Astrocyte (in vitro differentiated cells and primary cell): ENCODE measurements at regions not wholly inside any gene's neighbourhood (a gene's known extent, or its start where the extent isn't known, plus 50 kb on each side); places are given as distances from the start of the nearest gene placed in this dataset.

Experiments
- DNase-seq: peaks from one replicate; pipeline ENCODE4 v3.0.0-alpha.2; 2010; ENCODE audit warnings: low read depth
- FAIRE-seq: peaks from 2 replicates; lab custom pipeline; 2011; peaks lifted over from hg19 to GRCh38; lab: Jason Lieb, UNC
- H2AFZ ChIP-seq: 2 replicates; pipeline ENCODE4 v1.6.0; 2012; ENCODE audit warnings: low read depth, low read length, inconsistent platforms
- H3K27ac ChIP-seq: 2 replicates; pipeline ENCODE4 v1.5.1; 2011; ENCODE audit warnings: low read depth, low read length, inconsistent platforms
- H3K27me3 ChIP-seq: 2 replicates; pipeline ENCODE4 v1.6.0; 2011; ENCODE audit warnings: low read length, inconsistent platforms; ENCODE audit not compliant: insufficient read depth
- H3K36me3 ChIP-seq: 2 replicates; pipeline ENCODE4 v1.5.1; 2011; ENCODE audit warnings: low read length, inconsistent platforms; ENCODE audit not compliant: insufficient read depth
- H3K4me1 ChIP-seq: 2 replicates; pipeline ENCODE4 v1.5.1; 2011; ENCODE audit warnings: low read length, inconsistent platforms; ENCODE audit not compliant: insufficient read depth
- H3K4me2 ChIP-seq: 2 replicates; pipeline ENCODE4 v1.6.0; 2012; ENCODE audit warnings: low read length, inconsistent platforms
- H3K4me3 ChIP-seq: 2 replicates; pipeline ENCODE4 v1.5.1; 2011; ENCODE audit warnings: low read depth, mild to moderate bottlenecking, low read length, inconsistent platforms; ENCODE audit not compliant: insufficient read depth
- H3K79me2 ChIP-seq: 2 replicates; pipeline ENCODE4 v1.6.0; 2012; ENCODE audit warnings: mild to moderate bottlenecking, low read length, inconsistent platforms; ENCODE audit not compliant: insufficient read depth
- H3K9ac ChIP-seq: 2 replicates; pipeline ENCODE4 v1.6.0; 2012; ENCODE audit warnings: mild to moderate bottlenecking, low read length, inconsistent platforms
- H3K9me3 ChIP-seq: 2 replicates; pipeline ENCODE4 v1.5.1; 2012; ENCODE audit warnings: low read depth, mild to moderate bottlenecking, low read length, inconsistent platforms; ENCODE audit not compliant: insufficient read depth
- H4K20me1 ChIP-seq: 2 replicates; pipeline ENCODE4 v1.6.0; 2012; ENCODE audit warnings: low read length, inconsistent platforms; ENCODE audit not compliant: insufficient read depth
- H3K27ac Mint-ChIP-seq: one replicate; pipeline ENCODE4 v1.8.0; 2021; ENCODE audit warnings: mild to moderate bottlenecking, mixed read lengths; ENCODE audit not compliant: unreplicated experiment
- H3K27me3 Mint-ChIP-seq: one replicate; pipeline ENCODE4 v1.8.0; 2021; ENCODE audit warnings: low read depth, mixed read lengths; ENCODE audit not compliant: unreplicated experiment
- H3K36me3 Mint-ChIP-seq: one replicate; pipeline ENCODE4 v1.8.0; 2021; ENCODE audit warnings: low read depth, mixed read lengths; ENCODE audit not compliant: unreplicated experiment
- H3K4me1 Mint-ChIP-seq: one replicate; pipeline ENCODE4 v1.8.0; 2021; ENCODE audit warnings: low read depth, mixed read lengths; ENCODE audit not compliant: unreplicated experiment
- H3K4me3 Mint-ChIP-seq: one replicate; pipeline ENCODE4 v1.8.0; 2021; ENCODE audit warnings: mild to moderate bottlenecking, moderate library complexity, mixed read lengths; ENCODE audit not compliant: unreplicated experiment
- H3K9me3 Mint-ChIP-seq: one replicate; pipeline ENCODE4 v1.8.0; 2021; ENCODE audit warnings: mild to moderate bottlenecking, mixed read lengths; ENCODE audit not compliant: unreplicated experiment
- EZH2 ChIP-seq: IDR thresholded peaks from 2 replicates; pipeline ENCODE4 v1.6.1; 2012; ENCODE audit warnings: mild to moderate bottlenecking, low read length, inconsistent platforms; ENCODE audit not compliant: insufficient read depth
- TF ChIP-seq, protein P1 (sequence below): IDR thresholded peaks from 2 replicates; pipeline ENCODE4 v1.5.1; 2011; ENCODE audit warnings: low read depth, mild to moderate bottlenecking, inconsistent platforms, low read length, moderate library complexity; ENCODE audit not compliant: insufficient read depth

- no peak for DNase-seq
Measured at GRCh38 chr20:53837126-53837826, 233.1 kb downstream of the BCAS1 start.

DNA sequence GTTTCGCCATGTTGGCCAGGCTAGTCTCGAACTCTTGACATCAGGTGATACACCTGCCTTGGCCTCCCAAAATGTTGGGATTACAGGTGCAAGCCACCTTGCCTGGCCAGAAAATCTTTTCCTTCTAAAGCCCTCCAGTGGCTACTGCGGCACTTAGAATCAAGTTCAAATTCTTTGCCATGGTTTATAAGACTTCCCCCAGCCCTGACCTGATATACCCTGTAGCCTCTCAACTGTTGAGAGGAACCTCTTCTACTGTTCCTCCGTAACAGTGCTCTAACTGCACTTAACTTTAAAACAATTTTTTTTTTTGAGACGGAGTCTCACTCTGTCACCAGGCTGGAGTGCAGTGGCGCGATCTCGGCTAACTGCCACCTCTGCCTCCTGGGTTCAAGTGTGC, 235.6 kb downstream of the BCAS1 start:
- peaks cover 19% of the 10 kb centered on the region for H3K4me1 Mint-ChIP-seq
- no peak overlapping the region for H3K27ac ChIP-seq
- H3K79me2 ChIP-seq, result no peaks in the 10 kb centered on the region
- no peak overlapping the region for H2AFZ ChIP-seq
- H3K27ac Mint-ChIP-seq, result no peak overlapping the region
- no peaks in the 10 kb centered on the region for H3K27me3 ChIP-seq
- H3K9ac ChIP-seq, result no peak overlapping the region
- H3K4me2 ChIP-seq, result no peak overlapping the region
- H3K4me3 Mint-ChIP-seq, result no peak overlapping the region
- no peaks in the 10 kb centered on the region for H3K27me3 Mint-ChIP-seq
- H4K20me1 ChIP-seq, result no peaks in the 10 kb centered on the region
- peaks cover 3% of the 10 kb centered on the region for H3K36me3 Mint-ChIP-seq
- H3K4me3 ChIP-seq, result no peak overlapping the region
- peaks cover 15% of the 10 kb centered on the region for H3K4me1 ChIP-seq
- DNase-seq (no peak), FAIRE-seq (no peak)
- no peaks in the 10 kb centered on the region for H3K9me3 ChIP-seq
- H3K9me3 Mint-ChIP-seq, result no peaks in the 10 kb centered on the region
- TF ChIP-seq, protein P1, sequence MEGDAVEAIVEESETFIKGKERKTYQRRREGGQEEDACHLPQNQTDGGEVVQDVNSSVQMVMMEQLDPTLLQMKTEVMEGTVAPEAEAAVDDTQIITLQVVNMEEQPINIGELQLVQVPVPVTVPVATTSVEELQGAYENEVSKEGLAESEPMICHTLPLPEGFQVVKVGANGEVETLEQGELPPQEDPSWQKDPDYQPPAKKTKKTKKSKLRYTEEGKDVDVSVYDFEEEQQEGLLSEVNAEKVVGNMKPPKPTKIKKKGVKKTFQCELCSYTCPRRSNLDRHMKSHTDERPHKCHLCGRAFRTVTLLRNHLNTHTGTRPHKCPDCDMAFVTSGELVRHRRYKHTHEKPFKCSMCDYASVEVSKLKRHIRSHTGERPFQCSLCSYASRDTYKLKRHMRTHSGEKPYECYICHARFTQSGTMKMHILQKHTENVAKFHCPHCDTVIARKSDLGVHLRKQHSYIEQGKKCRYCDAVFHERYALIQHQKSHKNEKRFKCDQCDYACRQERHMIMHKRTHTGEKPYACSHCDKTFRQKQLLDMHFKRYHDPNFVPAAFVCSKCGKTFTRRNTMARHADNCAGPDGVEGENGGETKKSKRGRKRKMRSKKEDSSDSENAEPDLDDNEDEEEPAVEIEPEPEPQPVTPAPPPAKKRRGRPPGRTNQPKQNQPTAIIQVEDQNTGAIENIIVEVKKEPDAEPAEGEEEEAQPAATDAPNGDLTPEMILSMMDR, result no peak
- TF ChIP-seq EZH2, result no peak
- H3K36me3 ChIP-seq, result no peaks in the 10 kb centered on the region

More at GRCh38 chr20:53837126-53837826, 233.1 kb downstream of the BCAS1 start:
- no peaks in the 10 kb centered on the region for H3K9me3 ChIP-seq
- H3K79me2 ChIP-seq, result no peaks in the 10 kb centered on the region
- no peaks in the 10 kb centered on the region for H4K20me1 ChIP-seq
- no peak overlapping the region for H3K4me2 ChIP-seq
- peaks cover 6% of the 10 kb centered on the region for H3K4me1 ChIP-seq
- H3K27ac ChIP-seq, result no peak overlapping the region
- H2AFZ ChIP-seq, result no peak overlapping the region
- no peak overlapping the region for H3K9ac ChIP-seq
- H3K27me3 ChIP-seq, result no peaks in the 10 kb centered on the region
- H3K4me3 Mint-ChIP-seq, result no peak overlapping the region
- no peak overlapping the region for H3K4me3 ChIP-seq
- TF ChIP-seq EZH2, result no peak
- TF ChIP-seq, protein P1, result no peak
- H3K27ac Mint-ChIP-seq, result no peak overlapping the region
- H3K9me3 Mint-ChIP-seq, result no peaks in the 10 kb centered on the region
- peaks cover 3% of the 10 kb centered on the region for H3K36me3 Mint-ChIP-seq
- FAIRE-seq, result no peak
- no peaks in the 10 kb centered on the region for H3K27me3 Mint-ChIP-seq
- peaks cover 10% of the 10 kb centered on the region for H3K4me1 Mint-ChIP-seq
- no peaks in the 10 kb centered on the region for H3K36me3 ChIP-seq

GRCh38 chr20:53834062-53834442, 236.3 kb downstream of the BCAS1 start:
- no peak for TF ChIP-seq EZH2
- TF ChIP-seq, protein P1, result no peak
- H3K4me3 Mint-ChIP-seq, result no peak overlapping the region
- H3K4me2 ChIP-seq, result no peak overlapping the region
- H3K27me3 Mint-ChIP-seq, result no peaks in the 10 kb centered on the region
- H3K36me3 Mint-ChIP-seq, result peaks cover 3% of the 10 kb centered on the region
- no peaks in the 10 kb centered on the region for H3K36me3 ChIP-seq
- peaks cover 21% of the 10 kb centered on the region for H3K4me1 ChIP-seq
- no peak overlapping the region for H3K9ac ChIP-seq
- no peak for FAIRE-seq
- H3K9me3 Mint-ChIP-seq, result no peaks in the 10 kb centered on the region
- H3K9me3 ChIP-seq, result no peaks in the 10 kb centered on the region
- H4K20me1 ChIP-seq, result no peaks in the 10 kb centered on the region
- H3K4me3 ChIP-seq, result no peak overlapping the region
- DNase-seq, result peak; percentile 45
- H3K27me3 ChIP-seq, result no peaks in the 10 kb centered on the region
- H2AFZ ChIP-seq, result no peak overlapping the region
- H3K4me1 Mint-ChIP-seq, result peaks cover 23% of the 10 kb centered on the region
- H3K27ac Mint-ChIP-seq, result no peak overlapping the region
- H3K79me2 ChIP-seq, result no peaks in the 10 kb centered on the region
- no peak overlapping the region for H3K27ac ChIP-seq
